Fibroblast of the aortic adventitia (primary cell): ENCODE measurements at regions not wholly inside any gene's neighbourhood (a gene's known extent, or its start where the extent isn't known, plus 50 kb on each side); places are given as distances from the start of the nearest gene placed in this dataset.

Source experiments
- DNase-seq: peaks from one replicate; pipeline ENCODE4 v3.0.0-alpha.2; 2010; ENCODE audit warnings: low read depth
- H3K4me3 ChIP-seq: 2 replicates; pipeline ENCODE4 v1.5.1; 2011; ENCODE audit warnings: low read depth, mild to moderate bottlenecking, control low read depth, low read length, moderate library complexity
- TF ChIP-seq, protein P1 (sequence below): IDR thresholded peaks from 2 replicates; pipeline ENCODE4 v1.5.1; 2011; ENCODE audit warnings: mild to moderate bottlenecking, low read length, control low read depth, inconsistent platforms; ENCODE audit not compliant: insufficient read depth

- no peak overlapping the region for H3K4me3 ChIP-seq
- DNase-seq = no peak
- TF ChIP-seq, protein P1, sequence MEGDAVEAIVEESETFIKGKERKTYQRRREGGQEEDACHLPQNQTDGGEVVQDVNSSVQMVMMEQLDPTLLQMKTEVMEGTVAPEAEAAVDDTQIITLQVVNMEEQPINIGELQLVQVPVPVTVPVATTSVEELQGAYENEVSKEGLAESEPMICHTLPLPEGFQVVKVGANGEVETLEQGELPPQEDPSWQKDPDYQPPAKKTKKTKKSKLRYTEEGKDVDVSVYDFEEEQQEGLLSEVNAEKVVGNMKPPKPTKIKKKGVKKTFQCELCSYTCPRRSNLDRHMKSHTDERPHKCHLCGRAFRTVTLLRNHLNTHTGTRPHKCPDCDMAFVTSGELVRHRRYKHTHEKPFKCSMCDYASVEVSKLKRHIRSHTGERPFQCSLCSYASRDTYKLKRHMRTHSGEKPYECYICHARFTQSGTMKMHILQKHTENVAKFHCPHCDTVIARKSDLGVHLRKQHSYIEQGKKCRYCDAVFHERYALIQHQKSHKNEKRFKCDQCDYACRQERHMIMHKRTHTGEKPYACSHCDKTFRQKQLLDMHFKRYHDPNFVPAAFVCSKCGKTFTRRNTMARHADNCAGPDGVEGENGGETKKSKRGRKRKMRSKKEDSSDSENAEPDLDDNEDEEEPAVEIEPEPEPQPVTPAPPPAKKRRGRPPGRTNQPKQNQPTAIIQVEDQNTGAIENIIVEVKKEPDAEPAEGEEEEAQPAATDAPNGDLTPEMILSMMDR = no peak
Observed at GRCh38 chr7:25879799-25880198, 272.2 kb upstream of the NFE2L3 start.

DNA sequence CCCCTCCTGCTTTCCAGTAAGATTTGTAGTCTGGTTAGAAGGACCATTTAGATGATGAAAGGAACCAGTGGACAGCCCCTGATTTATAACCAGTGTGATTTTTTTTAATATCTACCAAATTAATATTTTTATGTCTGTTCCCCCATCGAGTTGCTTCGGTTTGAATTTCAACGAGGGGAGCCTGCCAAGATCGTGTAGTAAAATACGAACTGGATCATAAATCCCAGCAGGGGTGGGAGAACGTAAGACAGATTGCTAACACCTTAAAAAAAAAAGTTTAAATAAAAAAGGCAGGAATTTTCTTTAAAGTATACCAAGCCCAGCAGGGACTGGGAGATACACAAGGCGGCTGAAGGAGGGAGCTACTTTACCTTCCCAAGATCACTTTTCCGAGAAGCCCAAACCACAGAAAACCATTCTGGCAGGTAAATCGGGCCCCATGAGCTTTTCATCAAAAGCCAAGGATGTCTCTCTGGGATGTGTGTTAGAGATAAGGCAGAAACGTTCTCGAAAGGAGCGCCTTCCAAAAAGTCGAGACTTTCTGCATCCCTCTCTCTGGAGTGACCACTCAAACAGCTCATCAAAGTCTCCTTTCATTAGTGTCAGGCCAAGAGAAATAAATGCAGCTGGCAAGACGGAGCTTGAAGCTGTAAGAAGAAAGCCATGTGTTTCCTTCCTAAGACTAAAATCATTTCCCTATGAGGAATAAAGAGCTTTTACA, 270.5 kb upstream of the NFE2L3 start:
- no peak overlapping the region for H3K4me3 ChIP-seq
- TF ChIP-seq, protein P1 = no peak
- no peak for DNase-seq

DNA sequence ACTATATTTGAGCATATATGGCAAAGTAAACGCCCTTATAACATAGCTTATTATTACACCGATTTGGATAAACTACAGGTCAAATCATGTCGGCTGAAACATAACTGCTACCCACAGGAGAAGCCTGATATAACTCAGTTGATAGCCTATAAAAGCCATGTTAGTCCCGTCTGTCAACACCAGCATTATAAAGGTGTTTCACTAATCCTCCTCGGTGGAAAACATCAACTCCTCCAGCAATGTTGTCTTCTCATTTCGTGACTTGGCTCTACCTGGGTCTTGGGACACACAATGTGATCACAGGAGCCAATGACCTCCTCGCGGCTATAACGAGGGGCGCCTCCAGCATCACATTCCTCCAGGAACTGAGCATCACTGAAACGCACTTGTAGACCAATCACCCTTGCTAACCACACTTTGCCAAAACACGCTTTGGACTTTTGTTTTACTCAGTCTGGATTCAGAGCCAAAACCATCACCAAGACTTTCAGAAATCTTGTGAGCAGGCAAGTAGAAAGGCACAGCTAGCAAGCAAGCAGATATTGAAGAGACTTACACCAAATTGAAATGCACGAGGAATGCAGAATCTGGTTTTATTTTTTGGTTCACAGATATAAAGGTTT, 269.7 kb upstream of the NFE2L3 start:
- TF ChIP-seq, protein P1 = no peak
- no peak overlapping the region for H3K4me3 ChIP-seq
- DNase-seq = no peak

GRCh38 chr7:25884265-25884828, 267.7 kb upstream of the NFE2L3 start:
- DNase-seq = no peak
- TF ChIP-seq, protein P1 = no peak
- no peak overlapping the region for H3K4me3 ChIP-seq

DNA sequence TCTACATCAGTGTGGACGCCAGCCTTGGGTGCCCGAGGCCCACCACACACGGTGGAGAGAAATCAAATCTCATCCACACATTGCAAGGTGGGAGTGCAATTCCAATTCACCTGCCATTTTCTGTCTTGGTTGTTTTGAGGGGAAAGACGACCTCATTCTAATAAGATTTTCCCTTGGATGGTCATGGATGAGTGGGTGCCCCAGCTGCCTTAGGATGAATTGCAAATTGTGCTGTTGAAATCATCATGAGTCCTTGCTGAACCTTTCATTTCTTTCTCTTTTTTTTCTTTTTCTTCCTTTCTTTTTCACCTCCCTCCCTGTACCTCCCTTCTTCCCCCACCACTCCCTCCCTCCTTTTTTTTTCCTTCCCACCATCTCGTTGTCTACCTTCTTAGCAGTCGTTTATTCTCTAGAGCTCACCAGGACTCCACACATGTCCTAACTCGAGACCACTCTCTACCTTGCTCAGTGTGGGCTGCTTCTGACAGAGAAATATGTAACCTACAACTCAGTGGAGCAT, 266.9 kb upstream of the NFE2L3 start:
- DNase-seq = no peak
- H3K4me3 ChIP-seq = no peak overlapping the region
- TF ChIP-seq, protein P1 = no peak

DNA sequence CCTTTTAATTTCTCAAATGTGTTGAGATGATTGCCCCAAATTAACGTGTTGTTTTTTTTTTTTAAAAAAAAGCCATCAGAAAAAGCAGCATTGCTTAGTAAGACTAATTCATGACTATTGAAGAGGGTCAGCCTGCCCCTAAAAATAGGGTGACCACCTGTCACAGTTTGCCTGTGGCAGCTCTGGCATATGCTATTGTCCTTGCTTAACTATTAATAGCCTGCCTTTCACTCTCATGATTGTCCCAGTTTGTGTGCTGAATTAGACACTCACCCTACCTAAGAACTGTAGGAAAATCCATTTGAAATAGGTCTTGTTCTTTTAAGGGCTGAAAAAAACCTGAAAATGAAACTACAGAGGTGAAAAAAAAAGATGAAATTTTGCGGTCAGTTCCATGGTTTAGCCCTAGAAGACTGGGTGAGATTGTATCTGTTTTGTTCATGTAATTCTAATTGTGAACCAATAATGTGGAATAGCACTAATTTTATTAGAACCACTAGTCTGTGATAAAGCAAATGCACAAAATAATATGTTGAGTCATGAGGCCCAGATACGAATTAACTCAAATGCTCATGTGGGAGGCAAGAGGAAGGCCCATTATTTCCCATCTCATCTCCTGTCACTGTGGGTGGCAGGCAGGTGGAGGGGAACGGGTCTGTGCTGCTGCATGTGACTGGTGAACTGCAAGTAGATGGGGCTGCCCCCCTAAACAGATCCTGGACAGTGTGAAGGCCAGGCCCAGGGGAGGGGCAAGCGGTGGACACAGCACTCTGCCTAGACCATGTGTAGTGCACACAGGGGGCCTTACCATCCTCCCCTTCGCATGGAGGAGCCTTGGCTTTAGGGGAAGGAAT, 265.4 kb upstream of the NFE2L3 start:
- DNase-seq = no peak
- TF ChIP-seq, protein P1 = no peak
- H3K4me3 ChIP-seq = no peak overlapping the region
